ENCODE measurements at regions not wholly inside any gene's neighbourhood (a gene's known extent, or its start where the extent isn't known, plus 50 kb on each side); places are given as distances from the start of the nearest gene placed in this dataset.

- Histone ChIP-seq H3K4me1 (ENCODE audit: control insufficient read depth, insufficient read depth, low read length) (no peaks in the 10 kb centered on the region), H3K36me3 (ENCODE audit: control insufficient read depth, insufficient read depth, low read length) (no peaks in the 10 kb centered on the region), H3K27me3 (ENCODE audit: control insufficient read depth, insufficient read depth, low read length) (no peaks in the 10 kb centered on the region), H3K27ac (ENCODE audit: low read length) (no peak overlapping the region), H3K9me3 (replicated peaks; ENCODE audit: control insufficient read depth, low read depth, low read length) (no peaks in the 10 kb centered on the region), H3K4me3 (ENCODE audit: low read length) (no peak overlapping the region)
- WGBS (ENCODE audit: insufficient coverage): no CpG with 5 or more reads among the region's 1 CpG
- no peak for DNase-seq
Measured at GRCh38 chr7:83702446-83702845, 53.5 kb upstream of the SEMA3E start.

DNA sequence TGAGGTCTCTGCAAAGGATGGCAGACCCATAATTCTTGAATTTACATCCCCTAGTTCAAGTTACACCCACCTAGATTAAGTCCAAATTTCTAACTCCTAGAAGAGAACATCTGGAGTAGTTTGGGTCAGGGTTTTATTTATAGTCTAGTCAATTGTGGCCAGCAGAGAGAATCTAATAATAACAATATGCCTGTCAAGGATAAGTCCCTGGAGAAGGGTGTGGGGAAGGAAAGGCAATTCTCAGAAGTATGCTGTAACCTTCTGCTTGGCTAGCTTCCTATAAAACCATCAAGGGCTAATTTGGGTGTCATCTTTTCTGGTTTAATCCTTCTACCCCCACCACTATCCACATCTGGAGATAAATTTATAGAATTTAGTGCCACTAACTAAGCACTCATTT, 52.8 kb upstream of the SEMA3E start:
- H3K27ac ChIP-seq (ENCODE audit: low read length): peak overlapping the region; percentile 25
- no peaks in the 10 kb centered on the region for H3K9me3 ChIP-seq (replicated peaks; ENCODE audit: control insufficient read depth, low read depth, low read length)
- no peaks in the 10 kb centered on the region for H3K4me1 ChIP-seq (ENCODE audit: control insufficient read depth, insufficient read depth, low read length)
- DNase-seq: peak; percentile 79
- H3K4me3 ChIP-seq (ENCODE audit: low read length): no peak overlapping the region
- no peaks in the 10 kb centered on the region for H3K27me3 ChIP-seq (ENCODE audit: control insufficient read depth, insufficient read depth, low read length)
- no peaks in the 10 kb centered on the region for H3K36me3 ChIP-seq (ENCODE audit: control insufficient read depth, insufficient read depth, low read length)
